ENCODE measurements at regions not wholly inside any gene's neighbourhood (a gene's known extent, or its start where the extent isn't known, plus 50 kb on each side); places are given as distances from the start of the nearest gene placed in this dataset.

- no peak for DNase-seq (ENCODE audit: low spot score in 2 of 2)
- H3K4me3 ChIP-seq = no peak overlapping the region
- no peaks in the 10 kb centered on the region for H3K4me1 ChIP-seq
- no peaks in the 10 kb centered on the region for H3K27me3 ChIP-seq
- WGBS, 2 donors = 65 to 69% methylated on average over 6 of the region's 6 CpGs
- peaks cover 0 to 12% (median 0%) of the 10 kb centered on the region in 4 donors for H3K9me3 ChIP-seq
- no peak overlapping the region for H3K27ac ChIP-seq
- no peaks in the 10 kb centered on the region for H3K36me3 ChIP-seq
- TF ChIP-seq POLR2A (IDR thresholded peaks at IDR 0.05) (no peak), EP300 (IDR thresholded peaks at IDR 0.05) (no peak), CTCF (IDR thresholded peaks at IDR 0.05) (no peak)
Measured at GRCh38 chr2:104734937-104735586, 118.9 kb upstream of the POU3F3 start.

GRCh38 chr2:104736026-104736425 lies 117.9 kb upstream of the POU3F3 start:
- WGBS, 2 donors = 86 to 96% methylated on average over 7 of the region's 7 CpGs
- TF ChIP-seq CTCF (IDR thresholded peaks at IDR 0.05) = no peak
- Histone ChIP-seq H3K4me1 (no peaks in the 10 kb centered on the region), H3K9me3 (peaks cover 0 to 7% (median 0%) of the 10 kb centered on the region in 4 donors), H3K27me3 (no peaks in the 10 kb centered on the region), H3K4me3 (no peak overlapping the region), H3K36me3 (no peaks in the 10 kb centered on the region), H3K27ac (no peak overlapping the region)
- DNase-seq (ENCODE audit: low spot score in 2 of 2) = no peak

GRCh38 chr2:104741860-104742259 lies 112.1 kb upstream of the POU3F3 start:
- peaks cover 0 to 5% (median 0%) of the 10 kb centered on the region in 4 donors for H3K9me3 ChIP-seq
- no peaks in the 10 kb centered on the region for H3K27me3 ChIP-seq
- no peaks in the 10 kb centered on the region for H3K36me3 ChIP-seq
- no peaks in the 10 kb centered on the region for H3K4me1 ChIP-seq
- no peak overlapping the region for H3K27ac ChIP-seq
- no peak for DNase-seq (ENCODE audit: low spot score in 2 of 2)
- TF ChIP-seq CTCF (IDR thresholded peaks at IDR 0.05) (no peak), POLR2A (IDR thresholded peaks at IDR 0.05) (no peak), EP300 (IDR thresholded peaks at IDR 0.05) (no peak)
- 91 to 92% methylated on average over 3 of the region's 3 CpGs for WGBS, 2 donors
- H3K4me3 ChIP-seq = no peak overlapping the region

DNA sequence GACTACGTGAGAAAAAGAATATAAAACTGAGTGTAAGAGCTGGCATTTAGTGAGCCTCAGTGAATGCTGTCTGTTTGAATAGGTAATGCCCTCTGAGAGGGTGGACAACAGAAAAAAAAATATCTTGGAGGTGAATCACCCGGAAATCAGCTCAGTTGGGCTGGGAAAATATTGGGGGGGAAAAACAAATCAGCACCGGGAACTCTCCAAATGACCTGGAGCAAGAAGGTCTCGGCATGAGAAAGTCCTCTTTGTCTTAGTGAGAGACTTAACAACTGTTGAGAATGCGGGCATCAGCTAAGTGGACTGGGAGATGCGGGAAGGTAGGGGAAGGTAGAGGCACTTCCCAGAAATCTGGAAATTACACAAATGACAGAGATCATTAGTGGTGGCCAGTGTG lies 109.4 kb upstream of the POU3F3 start:
- peaks cover 0 to 5% (median 0%) of the 10 kb centered on the region in 4 donors for H3K9me3 ChIP-seq
- H3K27ac ChIP-seq = no peak overlapping the region
- H3K4me1 ChIP-seq = no peaks in the 10 kb centered on the region
- no peak overlapping the region for H3K4me3 ChIP-seq
- no peak for DNase-seq (ENCODE audit: low spot score in 2 of 2)
- no peaks in the 10 kb centered on the region for H3K27me3 ChIP-seq
- H3K36me3 ChIP-seq = no peaks in the 10 kb centered on the region
- TF ChIP-seq POLR2A (IDR thresholded peaks at IDR 0.05) (no peak), EP300 (IDR thresholded peaks at IDR 0.05) (no peak), CTCF (IDR thresholded peaks at IDR 0.05) (no peak)
- WGBS, 2 donors = 60 to 73% methylated on average over 6 of the region's 6 CpGs

DNA sequence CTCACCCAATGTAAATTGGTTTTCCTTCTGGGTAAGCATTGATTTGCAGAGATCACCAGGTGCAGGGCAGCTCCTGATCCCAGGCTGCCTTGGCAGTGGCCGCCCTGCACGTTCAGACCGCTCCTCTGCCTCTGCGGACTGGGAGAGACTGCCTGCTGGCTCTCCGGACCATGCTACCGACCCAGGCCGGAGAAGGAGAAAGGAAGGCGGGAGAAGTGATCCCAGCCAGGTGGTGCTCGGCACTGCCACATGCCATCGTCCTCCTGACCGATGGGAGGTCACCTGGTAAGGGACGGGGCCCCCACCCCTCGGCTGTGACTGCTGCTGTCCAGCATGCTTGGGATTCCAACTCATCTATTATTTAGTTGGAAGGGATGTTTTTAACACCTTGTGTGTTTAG lies 108.1 kb upstream of the POU3F3 start:
- TF ChIP-seq POLR2A (IDR thresholded peaks at IDR 0.05) = no peak
- no peak for TF ChIP-seq CTCF (IDR thresholded peaks at IDR 0.05)
- no peak for TF ChIP-seq EP300 (IDR thresholded peaks at IDR 0.05)
- 53 to 54% methylated on average over 12 to 13 of the region's 13 CpGs for WGBS, 2 donors
- H3K4me3 ChIP-seq = no peak overlapping the region
- no peaks in the 10 kb centered on the region for H3K36me3 ChIP-seq
- H3K27ac ChIP-seq = no peak overlapping the region
- no peak for DNase-seq (ENCODE audit: low spot score in 2 of 2)
- no peaks in the 10 kb centered on the region for H3K4me1 ChIP-seq
- peaks cover 0 to 5% (median 0%) of the 10 kb centered on the region in 4 donors for H3K9me3 ChIP-seq
- no peaks in the 10 kb centered on the region for H3K27me3 ChIP-seq
